NCI-H345 treated with DMSO at 0.1 percent for 48 hours (cell line): ENCODE measurements at regions not wholly inside any gene's neighbourhood (a gene's known extent, or its start where the extent isn't known, plus 50 kb on each side); places are given as distances from the start of the nearest gene placed in this dataset.

Experiments
- DNase-seq: peaks from one replicate; lab custom pipeline; 2025; ENCODE audit not compliant: unreplicated experiment; lab: John Stamatoyannopoulos, UW

DNA sequence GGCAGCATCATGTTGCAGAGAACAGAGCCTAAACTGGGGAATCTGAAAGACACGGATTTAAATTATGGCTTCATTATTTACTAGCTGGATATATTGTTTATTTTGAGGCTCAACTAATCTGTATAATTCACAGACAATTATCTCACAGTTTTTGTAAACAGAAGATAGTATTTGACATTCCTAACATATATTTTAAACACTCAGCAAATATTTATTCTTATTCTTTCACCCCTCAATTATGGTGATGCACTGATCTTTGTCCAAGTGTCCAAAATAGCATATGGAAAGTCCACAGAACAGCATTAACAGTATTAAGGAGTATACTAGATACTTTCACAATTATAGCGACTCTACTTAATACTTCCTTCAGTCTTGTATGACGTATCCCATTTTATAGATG lies 257.0 kb downstream of the ADGRG6 start:
- no peak for DNase-seq

DNA sequence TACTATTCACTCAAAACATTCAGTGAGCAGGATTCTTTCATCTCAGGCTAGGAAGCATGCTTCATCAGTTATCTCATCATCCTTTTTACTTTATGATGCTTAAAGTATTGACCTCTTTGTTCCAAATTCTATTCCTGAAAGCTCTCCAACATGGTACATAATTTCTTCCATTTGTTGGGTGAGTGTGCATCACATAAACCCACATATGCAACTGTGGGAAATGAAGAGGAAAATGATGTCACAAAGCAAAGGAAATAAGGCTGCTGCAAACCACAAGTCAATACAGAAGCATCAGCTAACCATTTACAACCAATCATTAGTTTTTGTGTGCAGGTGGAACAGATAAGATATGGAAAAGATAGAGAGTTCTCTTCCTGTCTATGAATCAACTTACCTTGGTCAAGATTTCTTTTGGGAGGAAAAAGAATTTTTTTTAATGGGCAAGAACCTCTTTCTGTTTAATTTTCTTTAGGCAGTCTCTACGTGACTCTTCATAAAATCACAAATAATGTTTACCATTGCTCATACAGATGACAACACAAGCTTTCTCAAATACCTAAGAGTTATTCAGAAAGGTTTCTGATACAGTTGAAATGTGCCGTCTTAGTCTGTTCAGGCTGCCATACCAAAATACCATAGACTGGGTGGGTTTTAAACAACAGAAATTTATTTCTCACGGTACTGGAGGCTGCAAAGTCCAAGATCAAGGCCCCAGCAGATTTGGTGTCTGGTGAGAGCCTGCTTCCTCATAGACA lies 259.9 kb downstream of the ADGRG6 start:
- no peak for DNase-seq

DNA sequence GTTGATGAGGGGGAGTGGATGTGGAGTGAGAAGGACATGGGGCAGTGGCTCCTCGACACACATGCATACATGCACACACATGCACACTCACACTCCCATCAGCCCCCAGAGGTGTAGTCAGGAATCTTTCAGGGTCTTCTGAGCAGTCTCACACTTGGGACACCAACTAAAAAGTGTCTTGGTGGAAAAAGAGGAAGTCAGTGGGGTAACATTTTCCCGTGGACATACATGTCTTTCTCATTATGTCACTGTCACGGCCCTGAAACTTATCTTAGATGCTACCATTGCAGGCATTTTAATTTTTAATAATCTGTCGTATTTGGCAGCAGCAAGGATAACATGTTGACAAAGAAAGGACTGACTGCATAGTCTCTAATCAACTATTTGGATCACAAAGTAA lies 261.1 kb downstream of the ADGRG6 start:
- no peak for DNase-seq

DNA sequence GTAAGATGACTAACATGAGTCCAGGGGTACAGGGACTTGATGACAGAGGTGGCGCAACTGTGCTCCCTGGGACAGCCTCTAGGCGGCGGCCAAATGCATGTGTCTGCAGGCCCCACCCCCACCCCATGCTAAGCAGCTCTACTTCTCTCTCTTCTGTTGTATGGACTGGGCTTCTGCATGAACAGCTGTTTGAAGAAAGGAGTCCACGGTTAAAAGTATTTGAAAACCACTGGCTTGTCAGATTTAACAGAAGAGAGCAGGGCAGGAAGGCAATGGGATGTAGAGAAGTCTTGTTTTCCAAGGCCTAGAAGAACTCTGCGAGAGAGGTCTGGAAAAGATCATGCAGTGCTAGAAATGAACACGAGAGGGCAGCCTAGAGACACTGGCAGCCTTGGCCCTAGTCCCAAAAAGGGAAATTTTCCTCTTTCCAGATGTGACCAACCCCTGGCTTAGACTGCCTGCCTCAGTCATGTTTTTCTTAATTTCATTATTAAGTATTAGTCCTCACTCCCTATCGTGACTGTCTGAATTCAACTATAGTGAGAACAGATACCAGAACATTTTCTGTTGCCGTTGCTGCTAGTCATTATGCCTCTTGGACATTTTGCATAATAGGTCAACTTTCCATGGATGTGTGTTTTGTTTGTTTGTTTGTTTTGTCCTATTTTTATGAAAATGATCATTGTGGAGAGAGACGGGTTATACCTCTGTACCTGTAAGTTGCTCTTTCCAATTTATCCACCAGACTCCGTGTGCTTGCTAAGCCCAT lies 265.0 kb downstream of the ADGRG6 start:
- no peak for DNase-seq

DNA sequence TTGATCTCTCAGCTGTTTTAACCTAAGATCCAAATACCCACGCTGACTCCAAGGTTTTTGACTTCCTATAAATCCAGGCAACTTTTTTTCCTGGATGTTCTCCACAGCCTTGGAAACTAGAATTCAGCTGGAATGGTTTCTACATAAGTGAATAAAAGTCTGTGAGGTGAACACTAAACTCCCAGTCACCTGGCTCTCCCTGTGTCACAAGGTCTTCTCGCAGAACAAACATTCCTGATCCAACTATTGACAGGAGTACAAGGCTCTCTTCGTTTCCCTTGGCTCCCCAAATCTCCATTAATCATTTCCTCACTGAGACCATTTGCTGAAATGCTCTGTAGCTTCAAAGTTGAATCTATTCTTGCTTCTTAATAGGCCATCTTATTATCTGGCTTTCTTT lies 265.7 kb downstream of the ADGRG6 start:
- no peak for DNase-seq

DNA sequence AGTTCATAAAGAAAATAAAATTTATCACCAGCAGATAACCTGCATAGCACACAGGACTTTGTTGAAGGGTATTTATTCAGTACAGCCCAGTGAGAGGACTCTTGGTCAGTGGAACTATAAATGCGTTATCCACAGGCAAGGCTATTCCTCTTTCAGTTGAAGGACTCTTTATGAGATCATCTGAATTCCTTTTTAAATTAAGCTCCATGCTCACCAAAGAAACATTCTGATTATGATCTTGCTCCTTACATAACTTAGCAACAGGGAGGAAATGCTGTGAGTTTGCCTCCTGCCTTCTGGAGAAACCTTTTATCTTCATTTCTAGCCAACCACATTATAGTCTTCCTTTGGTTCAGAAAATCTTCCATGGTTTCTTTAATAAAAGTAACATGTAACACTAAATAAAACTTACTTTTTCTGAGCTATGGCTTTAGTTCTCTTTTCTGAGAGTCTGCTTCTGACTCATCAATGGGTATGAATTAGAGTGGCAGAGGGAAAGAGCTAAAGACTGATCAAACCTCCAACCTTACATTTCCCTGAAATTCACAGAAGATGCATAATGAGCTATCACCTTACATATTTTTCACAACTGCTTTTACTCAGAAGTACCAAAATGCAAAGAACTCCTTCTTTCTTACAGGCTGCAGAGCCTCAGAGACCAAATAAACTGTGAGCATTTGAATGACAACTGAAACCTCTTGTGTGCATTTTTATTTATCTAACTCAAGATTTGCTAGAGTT lies 267.2 kb downstream of the ADGRG6 start:
- DNase-seq: no peak

DNA sequence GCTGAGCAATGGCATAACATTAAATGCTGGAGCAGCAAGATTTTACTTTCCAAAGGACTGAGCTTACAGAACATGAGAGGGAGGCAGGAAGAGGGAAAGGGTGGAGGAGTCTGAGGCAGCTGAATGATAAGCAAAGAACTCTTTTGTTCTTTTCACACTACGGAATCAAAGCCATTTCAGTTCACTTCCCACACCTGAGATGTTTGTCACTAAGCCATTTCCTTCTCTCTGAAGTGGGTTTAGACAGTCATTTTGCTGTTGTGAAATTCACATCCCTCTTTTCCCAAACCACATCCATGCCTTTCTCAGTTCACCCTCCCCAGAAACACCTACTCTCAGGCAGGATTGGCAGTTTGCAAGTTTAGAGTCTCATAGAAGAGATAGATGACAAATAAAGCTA lies 267.9 kb downstream of the ADGRG6 start:
- no peak for DNase-seq

DNA sequence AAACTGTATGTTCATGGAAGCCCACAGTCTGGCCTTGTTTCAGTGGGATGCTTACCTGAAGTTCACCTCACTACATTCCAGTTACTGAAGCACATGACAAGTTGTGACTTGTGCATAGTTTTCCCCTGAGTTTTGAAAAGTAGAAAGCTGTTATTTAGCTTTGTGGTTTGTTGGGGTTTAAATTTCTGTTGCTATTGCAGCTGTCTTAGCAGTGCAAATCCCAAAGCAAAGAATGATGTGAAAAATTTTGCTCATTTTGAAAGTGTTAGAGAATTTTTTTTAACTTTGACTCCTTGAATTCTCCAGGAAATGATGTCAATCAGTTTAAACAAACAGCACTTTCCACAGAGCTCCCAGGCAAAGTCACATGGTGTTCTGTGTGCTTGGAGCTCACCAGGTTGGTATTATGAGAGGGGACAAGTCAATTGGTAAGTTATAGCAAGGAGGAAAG lies 268.4 kb downstream of the ADGRG6 start:
- no peak for DNase-seq

DNA sequence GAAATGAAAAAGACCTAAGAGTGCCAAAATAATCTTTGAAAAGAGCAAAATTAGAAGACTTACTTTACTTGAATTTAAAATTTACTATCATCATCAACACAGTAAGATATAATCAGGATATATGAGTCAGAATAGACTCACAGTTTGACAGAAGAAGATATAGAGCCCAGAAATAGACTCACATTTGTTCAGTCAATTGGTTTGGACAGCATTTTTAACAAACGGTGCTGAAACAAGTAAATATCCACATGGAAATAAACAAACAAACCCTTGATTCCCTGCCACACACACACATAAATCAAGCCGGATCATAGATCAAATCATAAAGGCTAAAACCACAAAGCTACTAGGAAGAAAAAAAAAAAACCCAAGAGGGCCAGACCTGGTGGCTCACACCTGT lies 291.1 kb downstream of the ADGRG6 start:
- no peak for DNase-seq

DNA sequence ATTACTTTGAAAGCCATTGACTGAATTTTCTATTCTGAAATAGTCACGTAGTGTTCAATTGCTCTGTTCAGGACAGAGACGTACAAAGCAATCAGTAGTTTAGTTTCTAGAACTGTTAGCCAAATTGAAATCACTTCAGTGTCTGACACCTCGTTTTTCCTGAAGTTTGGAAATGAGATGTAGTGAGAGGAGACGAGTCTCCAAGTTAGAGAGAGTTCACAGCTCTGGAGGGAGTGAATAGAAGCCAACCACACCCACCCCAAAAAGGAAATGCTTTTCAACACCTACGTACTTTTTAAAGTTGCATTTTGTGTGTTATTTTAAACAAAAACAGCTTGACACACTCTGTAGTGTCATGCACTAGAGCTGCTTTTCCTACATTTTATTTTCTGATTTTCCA lies 296.0 kb downstream of the ADGRG6 start:
- no peak for DNase-seq

DNA sequence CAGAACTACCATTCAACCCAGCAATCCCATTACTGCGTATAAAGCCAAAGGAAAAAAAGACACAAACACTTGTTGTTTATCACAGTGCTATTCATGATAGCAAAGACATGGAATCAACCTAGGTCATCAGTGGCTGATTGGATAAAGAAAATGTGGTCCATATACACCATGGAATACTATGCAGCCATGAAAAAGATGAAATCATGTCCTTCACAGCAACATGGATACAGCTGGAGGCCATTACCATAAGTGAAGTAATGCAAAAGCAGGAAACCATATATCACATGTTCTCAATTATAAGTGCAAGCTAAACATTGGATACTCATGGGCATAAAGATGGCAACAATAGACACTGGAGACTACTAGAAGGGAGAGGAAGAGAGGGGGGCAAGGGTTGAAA lies 299.6 kb downstream of the ADGRG6 start:
- DNase-seq: no peak

DNA sequence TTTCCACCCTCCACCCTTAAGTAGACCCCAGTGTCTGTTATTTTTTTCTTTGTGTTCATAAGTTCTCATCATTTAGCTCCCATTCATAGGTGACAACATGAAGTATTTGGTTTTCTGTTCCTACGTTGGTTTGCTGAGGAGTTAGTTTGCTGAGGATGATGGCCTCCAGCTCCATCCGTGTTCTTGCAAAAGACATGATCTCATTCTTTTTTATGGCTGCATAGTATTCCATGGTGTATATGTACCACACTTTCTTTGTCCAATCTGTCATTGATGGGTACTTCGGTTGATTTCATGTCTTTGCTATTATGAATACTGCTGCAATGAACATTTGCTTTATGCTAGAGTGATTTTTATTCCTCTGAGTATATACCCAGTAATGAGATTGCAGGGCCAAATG lies 301.2 kb downstream of the ADGRG6 start:
- no peak for DNase-seq

DNA sequence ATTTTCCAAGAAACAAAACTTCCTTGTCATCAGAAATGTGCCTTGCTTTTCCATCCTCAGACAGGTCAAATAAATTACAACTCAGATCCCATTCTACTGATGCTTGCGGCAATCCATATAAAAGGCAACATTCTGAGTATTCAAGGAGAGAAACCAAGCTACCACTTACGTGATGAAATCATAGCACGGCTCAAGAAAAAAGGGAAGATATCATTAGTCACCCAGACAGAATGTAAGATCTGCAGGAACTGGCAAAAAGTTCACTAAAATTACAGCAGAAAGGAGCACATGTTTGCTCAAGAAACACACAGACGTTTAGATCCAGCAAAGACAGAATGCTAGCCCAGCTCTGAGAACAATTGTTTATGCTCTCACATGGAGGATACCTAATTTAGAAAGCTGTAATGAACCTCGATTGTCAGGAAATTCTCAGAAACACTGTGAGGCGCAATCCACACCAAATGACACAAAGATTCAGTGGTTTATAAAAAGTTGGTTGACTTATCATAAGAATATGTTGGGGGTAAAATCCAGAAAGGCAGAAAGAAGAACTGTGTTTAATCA lies 304.2 kb downstream of the ADGRG6 start:
- no peak for DNase-seq

DNA sequence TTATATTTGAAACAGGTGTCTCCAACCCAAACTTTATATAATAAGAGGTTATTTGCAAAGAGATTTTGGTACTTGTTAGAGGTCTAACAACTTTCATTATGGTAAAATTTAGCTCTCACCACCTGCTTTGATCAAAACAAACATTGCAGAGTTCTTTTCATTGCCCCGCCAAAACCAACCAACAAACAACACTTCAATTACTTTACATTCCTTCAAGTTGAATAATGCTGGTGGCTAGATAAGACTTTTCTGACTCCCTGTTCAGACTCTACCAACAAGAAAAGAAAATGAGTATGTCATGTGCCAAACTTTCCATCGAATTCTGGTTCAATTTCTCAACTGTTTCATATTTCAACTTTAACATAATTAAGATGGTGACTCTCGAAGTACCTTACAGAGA lies 311.1 kb downstream of the ADGRG6 start:
- no peak for DNase-seq

DNA sequence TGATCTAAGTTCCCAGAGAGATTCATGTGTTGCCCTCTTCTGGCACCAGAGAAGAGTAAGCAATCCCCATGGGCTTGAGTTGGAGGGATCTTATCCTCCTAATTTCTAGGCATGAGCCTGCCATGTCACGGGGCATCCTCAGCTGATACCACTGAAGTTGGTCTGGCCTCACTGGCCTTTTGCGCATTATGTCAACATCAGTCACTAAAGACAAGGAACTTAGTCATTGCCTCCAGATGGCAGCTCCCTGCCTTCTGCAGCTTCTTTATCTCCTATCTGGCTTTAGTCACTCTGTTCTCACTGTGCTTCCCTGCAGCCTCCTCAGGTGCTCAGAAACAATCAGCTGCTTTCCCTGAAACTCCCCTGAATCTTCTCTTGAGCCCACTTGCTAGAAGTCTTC lies 312.2 kb downstream of the ADGRG6 start:
- DNase-seq: no peak

DNA sequence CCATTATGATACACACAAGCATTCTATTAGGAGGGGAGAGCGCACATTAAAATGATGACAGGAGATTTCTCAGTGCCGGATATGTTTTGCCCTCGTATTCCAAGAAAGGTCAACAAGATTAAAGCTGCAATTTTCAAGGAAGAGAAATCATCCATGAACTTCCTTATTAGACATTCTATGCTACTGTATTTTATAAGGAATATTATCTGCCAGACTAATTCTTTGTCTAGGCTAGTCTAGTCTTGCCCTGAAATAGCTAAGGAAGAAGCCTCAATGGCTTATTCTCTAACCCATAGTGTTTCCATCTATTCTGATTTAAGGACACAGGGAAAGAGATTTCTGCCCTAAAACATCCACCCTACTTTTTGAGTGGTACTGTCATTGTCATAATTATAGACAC lies 315.4 kb downstream of the ADGRG6 start:
- DNase-seq: no peak

DNA sequence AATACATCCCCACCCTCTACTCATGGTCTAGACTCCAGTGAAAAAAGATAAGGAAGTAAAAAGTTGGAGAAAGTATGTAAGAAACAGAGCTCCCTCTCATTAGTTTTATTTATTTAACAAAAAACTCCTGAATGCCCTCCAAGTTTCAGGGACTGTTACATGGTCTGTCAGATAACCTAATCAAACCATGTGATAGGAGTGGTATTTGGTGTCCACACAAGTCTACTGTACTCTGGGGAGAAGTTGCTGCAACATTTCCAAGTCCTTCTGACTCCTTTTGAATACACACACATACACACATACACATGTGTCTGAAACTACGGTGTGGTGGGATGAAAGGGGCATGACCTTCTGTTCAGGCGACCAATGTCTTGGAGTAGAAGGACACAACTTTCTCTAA lies 320.0 kb downstream of the ADGRG6 start:
- no peak for DNase-seq

DNA sequence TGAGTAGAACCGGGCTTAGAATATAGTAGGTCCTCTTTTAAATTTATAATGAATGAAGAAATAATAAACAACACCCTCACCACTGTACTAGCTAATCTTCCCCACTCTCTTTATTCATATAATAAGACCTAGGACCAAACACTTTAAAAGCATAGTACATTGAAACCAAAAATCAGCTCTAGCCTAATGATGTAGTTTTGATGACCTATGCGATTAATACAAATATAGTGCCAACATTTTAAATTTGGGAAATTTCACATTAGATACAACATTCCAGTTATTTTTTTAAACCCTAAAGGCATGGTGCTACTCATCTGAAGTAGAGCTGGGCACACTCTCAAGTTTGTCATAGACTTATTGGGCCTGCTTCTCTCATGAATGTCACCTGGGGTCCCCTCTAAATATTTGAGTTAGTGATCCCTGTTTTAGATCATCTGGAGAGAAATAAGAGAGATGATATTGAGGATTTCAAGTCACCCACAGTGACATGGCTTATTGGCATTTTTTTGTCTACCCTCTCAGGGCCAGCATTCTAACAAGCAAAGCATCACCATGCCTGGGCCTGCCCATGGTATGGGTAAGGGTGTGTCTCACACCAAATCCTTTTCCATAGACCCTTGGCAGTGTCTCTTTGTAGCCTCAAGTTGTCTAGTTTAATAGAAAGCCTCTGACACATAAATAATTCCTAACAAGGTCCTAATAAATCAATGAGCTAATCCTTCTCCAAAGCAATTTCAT lies 319.8 kb downstream of the HIVEP2 start:
- no peak for DNase-seq

DNA sequence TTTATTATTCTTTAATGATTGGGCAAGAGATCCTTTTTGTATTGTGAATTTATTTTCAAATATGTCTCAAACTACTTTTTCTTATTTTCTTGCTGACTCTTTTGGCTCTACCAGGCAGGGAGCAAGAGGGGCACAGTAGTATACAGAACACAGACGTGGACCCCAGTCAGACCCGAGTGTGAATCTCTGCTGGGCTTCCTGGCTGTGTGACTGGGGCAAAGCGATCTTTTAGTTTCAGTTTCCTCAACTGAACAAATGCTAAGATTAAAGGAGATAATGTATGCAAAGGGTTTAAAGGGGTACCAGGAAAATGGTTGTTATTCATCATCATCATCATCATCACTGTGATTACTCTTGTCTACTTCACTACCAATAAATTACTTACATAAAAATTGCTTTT lies 317.5 kb downstream of the HIVEP2 start:
- DNase-seq: no peak

DNA sequence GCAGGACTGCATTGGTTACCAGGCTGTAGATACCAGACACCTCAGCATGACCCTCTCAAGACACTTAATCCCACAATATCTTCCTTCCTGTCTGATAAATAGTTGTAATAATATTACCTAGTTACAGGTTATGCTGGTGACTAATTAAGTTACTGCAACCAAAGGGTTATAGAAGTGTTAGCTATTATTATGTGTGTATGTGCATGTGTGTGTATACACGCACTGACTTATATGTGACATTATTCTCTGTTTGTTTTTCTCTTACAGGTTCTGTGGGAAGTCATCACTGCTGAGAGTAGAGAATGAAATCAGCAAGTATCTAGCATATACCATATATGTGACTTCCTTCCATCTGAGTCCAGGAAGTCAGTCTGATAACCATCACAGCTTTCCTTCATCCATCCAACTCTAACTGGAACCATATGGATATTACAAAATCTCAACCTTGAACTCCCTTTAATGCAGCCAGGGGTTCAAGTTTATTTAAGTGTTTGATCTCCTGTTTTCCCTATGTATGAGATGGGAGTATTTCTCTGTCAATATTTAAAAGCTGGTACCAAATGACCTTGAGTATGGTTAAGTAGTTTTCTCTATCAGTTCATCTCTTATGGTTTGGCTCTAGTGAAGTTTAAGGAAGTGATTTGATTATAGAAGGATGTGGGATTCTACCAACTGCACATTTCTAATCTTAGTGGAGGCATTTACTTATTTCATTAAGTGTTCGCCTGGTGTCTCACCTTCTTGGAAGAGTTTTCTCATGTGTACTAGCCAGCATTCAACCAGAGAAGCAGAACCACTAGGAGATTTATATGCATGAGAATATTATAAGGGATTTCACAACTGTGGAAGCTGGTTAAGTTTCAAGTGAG lies 313.2 kb downstream of the HIVEP2 start:
- no peak for DNase-seq
